CD14-positive monocyte (primary cell): ENCODE measurements at regions not wholly inside any gene's neighbourhood (a gene's known extent, or its start where the extent isn't known, plus 50 kb on each side); places are given as distances from the start of the nearest gene placed in this dataset.

Experiments
- DNase-seq, 3 donors: peaks; one replicate each; pipeline ENCODE4 v3.0.0-alpha.2; 2011 to 2022
- H2AFZ ChIP-seq: 2 replicates; pipeline ENCODE4 v1.6.0; 2012; ENCODE audit warnings: mild to moderate bottlenecking, low read depth, low read length, inconsistent platforms; ENCODE audit not compliant: insufficient read depth, poor library complexity, severe bottlenecking
- H3K27ac ChIP-seq, 2 donors: 1 replicate in 1 of 2; 2 replicates in 1 of 2; pipeline ENCODE4 v1.5.1; 2012 to 2013; ENCODE audit warnings: low read length in 2 of 2, control low read depth in 1 of 2, inconsistent platforms in 1 of 2, low read depth in 1 of 2, mild to moderate bottlenecking in 1 of 2
- H3K27me3 ChIP-seq, 2 donors: one replicate each; pipeline versions ENCODE4 v1.6.0 to v1.6.1; 2011 to 2013; ENCODE audit warnings: low read length in 2 of 2; ENCODE audit not compliant: control insufficient read depth in 2 of 2, insufficient read depth in 2 of 2
- H3K36me3 ChIP-seq, 2 donors: replicated peaks in 1 of 2; 1 replicate in 1 of 2; 2 replicates in 1 of 2; pipeline versions ENCODE4 v1.5.1 to v1.6.1; 2012 to 2013; ENCODE audit warnings: low read length in 2 of 2, control low read depth in 1 of 2, inconsistent platforms in 1 of 2, mild to moderate bottlenecking in 1 of 2; ENCODE audit not compliant: insufficient read depth in 2 of 2, control insufficient read depth in 1 of 2
- H3K4me1 ChIP-seq, 2 donors: 1 replicate in 1 of 2; 2 replicates in 1 of 2; pipeline versions ENCODE4 v1.5.1 to v1.6.1; 2012 to 2013; ENCODE audit warnings: low read length in 2 of 2, control low read depth in 1 of 2, inconsistent platforms in 1 of 2, mild to moderate bottlenecking in 1 of 2, moderate library complexity in 1 of 2; ENCODE audit not compliant: insufficient read depth in 2 of 2, control insufficient read depth in 1 of 2
- H3K4me2 ChIP-seq: replicated peaks from 2 replicates; pipeline ENCODE3; 2012; ENCODE audit warnings: low read length, moderate library complexity, mild to moderate bottlenecking; ENCODE audit not compliant: poor library complexity, severe bottlenecking; ENCODE audit errors: extremely low read depth
- H3K4me3 ChIP-seq, 3 experiments: fragments of 200-600 bp in 1 of 3; sonication (generic) in 1 of 3; replicated peaks in 1 of 3; 1 replicate in 2 of 3; 2 replicates in 1 of 3; pipeline ENCODE4 v1.5.1; 2011 to 2013; ENCODE audit warnings: low read length in 3 of 3, mild to moderate bottlenecking in 3 of 3, control low read depth in 2 of 3, low read depth in 2 of 3, inconsistent platforms in 1 of 3, moderate library complexity in 1 of 3
- H3K79me2 ChIP-seq: 2 replicates; pipeline ENCODE4 v1.6.0; 2012; ENCODE audit warnings: mild to moderate bottlenecking, control low read depth, inconsistent platforms, low read length, moderate library complexity; ENCODE audit not compliant: insufficient read depth
- H3K9ac ChIP-seq: 2 replicates; pipeline ENCODE4 v1.6.0; 2017; ENCODE audit warnings: low read length, mild to moderate bottlenecking; ENCODE audit not compliant: insufficient read depth, poor library complexity, severe bottlenecking
- H3K9me3 ChIP-seq, 2 donors: replicated peaks in 1 of 2; 1 replicate in 1 of 2; 2 replicates in 1 of 2; pipeline versions ENCODE4 v1.5.1 to v1.6.1; 2012 to 2013; ENCODE audit warnings: low read length in 2 of 2, control low read depth in 1 of 2; ENCODE audit not compliant: control insufficient read depth in 1 of 2, insufficient read depth in 1 of 2
- H4K20me1 ChIP-seq: 2 replicates; pipeline ENCODE4 v1.6.0; 2012; ENCODE audit warnings: mild to moderate bottlenecking, low read length, control low read depth, moderate library complexity; ENCODE audit not compliant: insufficient read depth
- H3K27ac Mint-ChIP-seq, 7 donors: one replicate each; pipeline ENCODE4 v1.8.0; 2020; ENCODE audit warnings: mild to moderate bottlenecking in 7 of 7, mixed read lengths in 7 of 7, moderate library complexity in 6 of 7, inconsistent platforms in 2 of 7
- H3K27me3 Mint-ChIP-seq, 3 donors: one replicate each; pipeline ENCODE4 v1.8.0; 2021 to 2022; ENCODE audit warnings: low read depth in 3 of 3, mild to moderate bottlenecking in 3 of 3, mixed read lengths in 3 of 3, moderate library complexity in 3 of 3, inconsistent platforms in 1 of 3
- H3K36me3 Mint-ChIP-seq, 2 donors: one replicate each; pipeline ENCODE4 v1.8.0; 2020; ENCODE audit warnings: mixed read lengths in 2 of 2, inconsistent platforms in 1 of 2, mild to moderate bottlenecking in 1 of 2
- H3K4me1 Mint-ChIP-seq: one replicate; pipeline ENCODE4 v1.8.0; 2020; ENCODE audit warnings: mild to moderate bottlenecking, mixed read lengths
- H3K4me3 Mint-ChIP-seq, 2 donors: one replicate each; pipeline ENCODE4 v1.8.0; 2020; ENCODE audit warnings: mild to moderate bottlenecking in 2 of 2, mixed read lengths in 2 of 2, moderate library complexity in 1 of 2
- H3K9me3 Mint-ChIP-seq, 7 donors: one replicate each; pipeline ENCODE4 v1.8.0; 2020 to 2022; ENCODE audit warnings: mixed read lengths in 7 of 7, mild to moderate bottlenecking in 6 of 7, moderate library complexity in 6 of 7, inconsistent platforms in 2 of 7
- WGBS: methylation state at CpG from one replicate; pipeline ENCODE4 v1.1.5; 2013; ENCODE audit warnings: missing lambda C conversion rate; ENCODE audit not compliant: insufficient coverage; 5-methylcytosine and 5-hydroxymethylcytosine counted together
- intact Hi-C, 2 donors: fragments of 100-400 bp; cut with micrococcal nuclease; formaldehyde crosslinking; loops; one replicate each; pipeline versions ENCODE4 v1.15.0 to v1.15.1; 2023
- TF ChIP-seq, protein P1 (sequence below): fragments of 200-600 bp; IDR thresholded peaks from one replicate; pipeline ENCODE4 v1.8.0; 2022; ENCODE audit warnings: antibody characterized with exemption, mild to moderate bottlenecking

GRCh38 chr5:109989161-109989560 is 299.4 kb downstream of the MAN2A1 start:
- Histone ChIP-seq H3K9me3 (peaks cover 0 to 4% of the 10 kb centered on the region in 2 donors), H3K27me3 (no peaks in the 10 kb centered on the region), H3K9ac (no peak overlapping the region), H3K79me2 (no peaks in the 10 kb centered on the region), H3K36me3 (no peaks in the 10 kb centered on the region), H3K4me3 (no peak overlapping the region), H3K27ac (no peak overlapping the region), H2AFZ (no peak overlapping the region), H3K4me1 (no peaks in the 10 kb centered on the region), H3K4me2 (no peak overlapping the region), H4K20me1 (no peaks in the 10 kb centered on the region)
- DNase-seq: no peak
- Mint-ChIP-seq H3K4me1 (no peaks in the 10 kb centered on the region), H3K4me3 (no peak overlapping the region), H3K27me3 (no peaks in the 10 kb centered on the region), H3K36me3 (no peaks in the 10 kb centered on the region), H3K27ac (no peak overlapping the region), H3K9me3 (peaks cover 0 to 6% (median 4%) of the 10 kb centered on the region in 7 donors)
- TF ChIP-seq, protein P1, sequence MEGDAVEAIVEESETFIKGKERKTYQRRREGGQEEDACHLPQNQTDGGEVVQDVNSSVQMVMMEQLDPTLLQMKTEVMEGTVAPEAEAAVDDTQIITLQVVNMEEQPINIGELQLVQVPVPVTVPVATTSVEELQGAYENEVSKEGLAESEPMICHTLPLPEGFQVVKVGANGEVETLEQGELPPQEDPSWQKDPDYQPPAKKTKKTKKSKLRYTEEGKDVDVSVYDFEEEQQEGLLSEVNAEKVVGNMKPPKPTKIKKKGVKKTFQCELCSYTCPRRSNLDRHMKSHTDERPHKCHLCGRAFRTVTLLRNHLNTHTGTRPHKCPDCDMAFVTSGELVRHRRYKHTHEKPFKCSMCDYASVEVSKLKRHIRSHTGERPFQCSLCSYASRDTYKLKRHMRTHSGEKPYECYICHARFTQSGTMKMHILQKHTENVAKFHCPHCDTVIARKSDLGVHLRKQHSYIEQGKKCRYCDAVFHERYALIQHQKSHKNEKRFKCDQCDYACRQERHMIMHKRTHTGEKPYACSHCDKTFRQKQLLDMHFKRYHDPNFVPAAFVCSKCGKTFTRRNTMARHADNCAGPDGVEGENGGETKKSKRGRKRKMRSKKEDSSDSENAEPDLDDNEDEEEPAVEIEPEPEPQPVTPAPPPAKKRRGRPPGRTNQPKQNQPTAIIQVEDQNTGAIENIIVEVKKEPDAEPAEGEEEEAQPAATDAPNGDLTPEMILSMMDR: no peak
- intact Hi-C loops: no loop called here
- 83% methylated on average over 2 of the region's 7 CpGs for WGBS

- Histone ChIP-seq H3K4me3 (no peak overlapping the region), H3K27me3 (no peaks in the 10 kb centered on the region), H3K36me3 (no peaks in the 10 kb centered on the region), H3K79me2 (no peaks in the 10 kb centered on the region), H2AFZ (no peak overlapping the region), H4K20me1 (no peaks in the 10 kb centered on the region), H3K9ac (no peak overlapping the region), H3K4me2 (no peak overlapping the region), H3K4me1 (no peaks in the 10 kb centered on the region), H3K27ac (no peak overlapping the region), H3K9me3 (no peaks in the 10 kb centered on the region)
- Mint-ChIP-seq H3K27me3 (no peaks in the 10 kb centered on the region), H3K9me3 (peaks cover 0 to 3% (median 0%) of the 10 kb centered on the region in 7 donors), H3K4me1 (no peaks in the 10 kb centered on the region), H3K36me3 (no peaks in the 10 kb centered on the region), H3K27ac (no peak overlapping the region), H3K4me3 (no peak overlapping the region)
- intact Hi-C loops: no loop called here
- no peak for DNase-seq
- WGBS: 100% methylated on average over 1 of the region's 4 CpGs
- TF ChIP-seq, protein P1: no peak
Measured at GRCh38 chr5:109989994-109990722, 300.4 kb downstream of the MAN2A1 start.
